Hematopoietic multipotent progenitor cell treated with erythropoietin and hydrocortisone succinate and interleukin-3 and kit ligand, for 17 days (in vitro differentiated cells): ENCODE measurements at regions not wholly inside any gene's neighbourhood (a gene's known extent, or its start where the extent isn't known, plus 50 kb on each side); places are given as distances from the start of the nearest gene placed in this dataset.
"Not testable (repeated sequence)": the region's sequence is repeated elsewhere in the genome, so short reads cannot be mapped to it uniquely, and the experiment has no call there.

Experiments used
- DNase-seq: peaks from one replicate; pipeline ENCODE4 v3.0.0-alpha.2; 2015; ENCODE audit warnings: low spot score

DNA sequence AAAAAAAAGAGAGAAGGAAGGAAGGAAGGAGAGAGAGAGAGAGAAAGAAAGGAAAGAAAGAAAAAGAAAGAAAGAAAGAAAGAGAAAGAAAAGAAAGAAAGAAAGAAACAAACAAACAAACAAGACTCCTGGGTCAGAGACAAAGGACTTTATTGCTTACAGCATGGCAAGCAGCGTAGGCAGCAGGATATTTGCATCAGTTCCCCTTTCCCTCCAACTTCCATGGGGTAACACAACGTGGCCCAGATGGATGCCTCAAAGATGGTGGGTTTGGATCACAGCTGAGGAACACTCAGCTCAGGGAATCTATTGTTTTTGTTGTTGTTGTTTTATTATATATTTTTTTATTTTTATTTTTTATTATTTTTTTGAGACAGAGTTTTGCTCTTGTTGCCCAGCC lies 128.5 kb upstream of the VKORC1L1 start:
- DNase-seq: no peak

DNA sequence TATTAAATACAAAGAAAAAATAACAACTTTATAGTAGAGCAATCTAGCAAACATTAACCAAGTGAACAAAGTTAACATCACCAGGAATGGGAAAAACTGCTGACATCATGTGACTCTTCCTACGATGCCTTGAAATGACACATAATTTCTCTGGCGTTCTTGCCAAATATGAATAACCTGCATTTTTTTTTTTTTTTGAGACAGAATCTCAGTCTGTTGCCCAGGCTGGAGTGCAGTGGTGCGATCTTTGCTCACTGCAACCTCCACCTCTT lies 126.5 kb upstream of the VKORC1L1 start:
- DNase-seq: no peak

DNA sequence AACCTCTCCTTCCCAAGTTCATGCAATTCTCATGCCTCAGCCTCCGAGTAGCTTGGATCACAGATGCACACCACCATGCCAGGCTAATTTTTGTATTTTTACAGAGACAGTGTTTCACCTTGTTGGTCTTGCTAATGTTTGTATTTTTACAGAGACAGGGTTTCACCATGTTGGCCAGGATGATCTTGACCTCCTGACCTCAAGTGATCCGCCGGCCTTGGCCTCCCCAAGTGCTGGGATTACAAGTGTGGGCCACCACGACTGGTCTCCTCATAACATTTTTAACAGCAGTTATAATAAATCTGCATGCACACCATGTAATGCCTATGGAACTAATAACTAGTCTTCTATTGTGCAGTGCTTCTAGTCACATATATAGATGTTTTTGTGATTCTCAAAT lies 123.8 kb upstream of the VKORC1L1 start:
- no peak for DNase-seq

DNA sequence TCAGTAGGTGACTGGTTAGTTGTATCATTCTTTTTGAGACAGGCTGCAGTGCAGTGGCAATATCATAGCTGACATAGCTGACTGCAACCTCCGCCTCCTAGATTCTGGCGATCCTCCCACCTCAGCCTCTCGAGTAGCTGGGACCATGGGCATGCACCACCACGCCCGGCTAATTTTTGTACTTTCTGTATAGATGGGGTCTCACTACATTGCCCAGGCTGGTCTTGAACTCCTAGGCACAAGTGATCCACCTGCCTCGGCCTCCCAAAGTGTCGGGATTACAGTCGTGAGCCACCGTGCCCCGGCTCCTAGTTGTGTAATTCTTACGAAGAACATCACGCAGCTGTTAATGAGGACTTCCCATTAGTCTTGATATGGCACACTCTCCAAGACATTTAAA lies 123.4 kb upstream of the VKORC1L1 start:
- no peak for DNase-seq

DNA sequence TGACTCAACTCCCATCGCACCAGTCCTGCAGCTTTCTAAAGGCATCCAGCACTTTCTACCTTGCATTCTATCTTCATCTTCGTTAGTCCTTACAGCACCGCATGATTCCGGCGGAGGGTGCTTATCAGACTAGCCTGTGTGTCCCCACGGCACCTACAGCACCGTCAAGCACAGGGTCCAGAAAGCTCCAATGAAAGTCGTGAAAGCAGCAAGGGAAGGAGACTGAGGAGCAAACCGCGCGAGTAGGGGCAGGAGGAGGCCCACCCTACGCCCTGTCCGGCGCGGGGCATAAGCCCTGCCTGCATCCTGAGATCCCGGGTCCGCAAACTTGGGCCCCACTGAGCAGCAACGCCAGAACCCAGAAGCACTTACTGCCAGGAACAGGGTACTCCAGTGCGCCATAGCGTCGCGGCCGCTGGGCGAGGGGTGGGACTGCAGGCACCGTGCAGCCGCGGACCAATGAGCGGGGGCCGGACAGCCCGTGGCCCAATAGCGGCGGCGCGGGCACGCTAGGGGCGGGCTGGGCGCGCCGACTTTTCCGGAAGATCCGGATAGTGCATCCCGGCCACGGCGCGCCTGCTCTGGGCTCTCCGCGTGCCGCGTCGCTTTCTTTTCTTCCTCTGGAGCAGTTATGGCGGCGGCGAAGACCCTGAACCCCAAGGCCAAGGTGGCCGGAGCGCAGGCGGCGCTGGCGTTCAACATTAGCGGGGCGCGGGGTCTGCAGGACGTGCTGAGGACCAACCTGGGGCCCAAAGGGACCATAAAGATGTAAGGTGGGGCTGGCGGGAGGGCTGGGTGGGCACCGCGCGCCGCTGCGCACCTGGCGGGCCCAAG lies 122.1 kb upstream of the VKORC1L1 start:
- peak; percentile 85 for DNase-seq

DNA sequence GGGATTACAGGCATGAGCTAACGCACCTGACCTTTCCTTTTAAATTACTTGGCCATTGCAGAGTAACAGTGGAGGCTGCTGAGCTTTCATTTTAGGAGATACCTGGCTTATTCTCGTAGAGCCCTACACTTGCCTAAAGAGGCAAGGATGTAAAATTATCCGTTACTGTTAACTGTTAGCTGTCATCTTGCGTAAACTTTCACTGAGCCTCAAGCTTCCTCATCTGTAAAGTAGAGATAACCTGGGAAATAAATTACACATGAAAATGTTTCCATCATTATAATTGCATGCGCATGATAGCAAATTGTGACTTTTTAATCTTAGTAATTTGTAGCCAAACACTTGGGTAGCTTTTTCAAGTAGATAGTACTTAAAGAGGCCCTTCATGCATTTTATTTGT lies 118.8 kb upstream of the VKORC1L1 start:
- peak; percentile 41 for DNase-seq

DNA sequence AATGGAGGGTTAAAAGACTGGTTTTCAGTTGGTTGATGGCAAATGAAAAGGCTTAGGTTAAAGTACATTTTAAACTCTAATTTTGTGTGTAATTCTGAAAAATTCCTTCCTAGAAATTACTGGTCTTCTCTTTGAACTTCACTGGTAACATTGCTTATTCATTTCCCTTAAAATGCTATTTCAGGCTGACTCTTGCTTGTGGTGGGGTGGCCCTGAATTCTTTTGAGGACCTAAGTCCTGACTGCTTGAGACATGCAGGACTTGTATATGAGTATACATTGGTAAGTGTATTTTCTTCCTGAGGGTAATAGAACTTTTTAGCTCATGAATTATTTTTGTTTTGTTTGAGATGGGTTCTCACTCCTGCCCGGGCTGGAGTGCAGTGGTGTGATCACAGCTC lies 113.9 kb upstream of the VKORC1L1 start:
- DNase-seq: not testable (repeated sequence)

DNA sequence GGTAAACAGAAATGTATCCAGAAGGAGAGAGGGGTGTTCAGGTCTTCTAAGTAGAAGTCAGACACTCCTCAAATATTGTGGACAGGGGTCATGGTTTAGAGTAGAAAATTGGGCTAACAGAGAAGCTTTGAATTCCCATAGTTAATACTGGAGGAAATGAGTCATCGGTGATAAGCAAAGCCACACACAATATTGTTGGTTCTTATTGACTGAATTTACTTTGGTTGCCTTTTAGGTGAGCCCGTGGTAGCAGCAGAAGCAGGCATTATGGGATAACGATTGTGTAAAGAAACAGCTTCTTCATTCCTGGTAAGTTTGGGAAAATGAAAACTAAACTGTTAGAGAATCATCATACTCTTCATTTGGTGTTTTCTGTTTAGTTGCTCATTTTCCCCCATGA lies 110.2 kb upstream of the VKORC1L1 start:
- not testable (repeated sequence) for DNase-seq

DNA sequence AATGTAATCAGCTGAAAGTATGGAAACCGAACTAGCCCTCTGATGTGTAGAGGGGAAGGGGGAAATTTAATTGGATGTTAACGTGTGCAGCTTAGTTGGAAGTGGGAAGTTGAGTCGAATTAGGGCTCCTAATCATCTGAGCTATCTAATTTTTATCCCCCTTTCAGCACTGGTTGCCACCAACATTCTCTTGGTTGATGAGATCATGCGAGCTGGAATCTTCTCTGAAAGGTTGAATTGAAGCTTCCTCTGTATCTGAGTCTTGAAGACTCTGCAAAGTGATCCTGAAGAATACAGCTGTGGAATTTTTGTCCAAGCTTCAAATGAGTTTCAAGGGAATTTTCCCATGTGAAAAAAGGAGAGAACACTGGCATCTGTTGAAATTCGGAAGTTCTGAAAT lies 109.8 kb upstream of the VKORC1L1 start:
- DNase-seq: not testable (repeated sequence)

DNA sequence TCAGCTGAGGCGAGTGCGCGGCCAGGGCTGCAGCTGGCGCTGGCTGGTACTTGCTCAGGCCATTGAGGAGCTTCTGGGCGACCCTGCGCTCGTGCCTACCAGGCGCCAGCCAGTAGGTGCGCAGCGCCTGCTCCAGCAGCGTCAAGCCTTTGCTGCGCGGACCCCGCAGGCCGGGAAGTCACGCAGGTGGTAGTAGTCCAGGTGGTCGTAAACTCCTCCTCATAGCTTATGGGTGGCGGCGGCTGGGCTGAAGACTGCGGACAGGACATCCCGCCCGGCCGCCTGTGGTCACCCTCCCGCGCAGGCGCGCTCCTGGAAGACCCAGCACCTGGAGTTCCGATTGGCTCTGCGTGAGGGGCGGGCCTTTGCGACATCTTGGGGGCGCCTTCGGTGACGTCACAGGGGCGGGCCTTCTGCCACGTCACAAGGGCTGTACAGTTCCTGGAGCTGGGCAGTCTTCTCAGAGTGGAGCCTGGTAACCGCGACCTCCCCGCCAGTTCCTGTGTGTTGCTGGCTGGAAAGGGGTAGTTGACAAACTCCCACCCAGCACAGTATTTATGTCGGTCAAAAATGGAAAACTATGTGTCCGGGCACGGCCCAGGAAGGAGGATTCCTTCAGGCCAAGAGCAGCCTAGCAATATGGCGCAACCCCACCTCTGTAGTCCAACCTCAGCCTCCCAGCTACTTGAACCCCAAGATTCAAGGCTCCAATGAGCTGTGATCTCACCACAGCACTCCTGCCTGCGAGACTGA lies 102.2 kb upstream of the VKORC1L1 start:
- peak; percentile 94 for DNase-seq

DNA sequence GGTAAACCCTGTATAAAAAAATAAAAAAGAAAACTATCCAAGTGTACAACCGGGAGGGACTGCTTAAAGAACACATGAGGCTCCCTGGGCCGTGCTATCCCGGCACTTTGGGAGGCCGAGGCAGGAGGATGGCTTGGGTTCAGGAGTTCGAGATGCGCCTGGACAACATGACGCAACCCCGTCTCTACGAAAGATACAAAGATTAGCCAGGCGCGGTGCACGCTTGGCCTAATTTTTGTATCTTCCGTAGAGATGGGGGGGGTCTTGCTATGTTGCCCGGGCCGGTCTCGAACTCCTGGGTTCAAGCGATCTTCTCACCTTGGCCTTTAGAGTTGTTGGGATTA lies 101.7 kb upstream of the VKORC1L1 start:
- DNase-seq: not testable (repeated sequence)

DNA sequence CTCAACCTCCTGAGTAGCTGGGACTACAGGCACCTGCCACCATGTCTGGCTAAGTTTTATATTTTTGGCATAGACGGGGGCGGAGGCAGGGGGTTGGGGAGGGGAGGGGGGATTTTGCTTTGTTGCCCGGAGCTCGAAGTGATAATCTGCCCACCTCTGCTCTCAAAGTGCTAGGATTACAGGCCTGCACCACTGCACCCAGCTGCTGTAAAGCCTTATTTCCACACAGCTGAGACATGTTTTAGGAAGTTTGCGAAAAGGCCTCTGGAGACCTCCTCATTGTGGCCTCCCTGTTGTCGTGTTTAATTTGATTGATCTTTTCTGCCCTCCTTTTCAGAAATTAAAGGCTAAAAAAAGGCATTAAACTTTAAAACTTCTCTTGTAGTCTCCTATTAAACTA lies 96.2 kb upstream of the VKORC1L1 start:
- DNase-seq: not testable (repeated sequence)

DNA sequence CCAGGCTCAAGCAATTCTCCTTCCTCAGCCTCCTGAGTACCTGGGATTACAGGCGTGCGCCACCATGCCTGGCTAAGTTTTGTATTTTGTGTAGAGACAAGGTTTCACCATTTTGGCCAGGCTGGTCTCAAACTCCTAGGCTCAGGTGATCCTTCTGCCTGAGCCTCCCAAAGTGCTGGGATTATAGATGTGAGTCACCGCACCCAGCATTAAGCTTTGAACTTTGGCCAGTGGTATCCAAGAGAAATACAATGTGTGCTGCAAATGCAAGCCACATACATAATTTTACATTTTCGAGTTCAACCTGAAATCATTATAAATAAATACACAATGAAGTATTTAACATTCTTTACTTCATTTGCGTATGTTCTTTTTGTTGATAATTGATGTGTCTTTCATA lies 82.9 kb upstream of the VKORC1L1 start:
- DNase-seq: not testable (repeated sequence)

DNA sequence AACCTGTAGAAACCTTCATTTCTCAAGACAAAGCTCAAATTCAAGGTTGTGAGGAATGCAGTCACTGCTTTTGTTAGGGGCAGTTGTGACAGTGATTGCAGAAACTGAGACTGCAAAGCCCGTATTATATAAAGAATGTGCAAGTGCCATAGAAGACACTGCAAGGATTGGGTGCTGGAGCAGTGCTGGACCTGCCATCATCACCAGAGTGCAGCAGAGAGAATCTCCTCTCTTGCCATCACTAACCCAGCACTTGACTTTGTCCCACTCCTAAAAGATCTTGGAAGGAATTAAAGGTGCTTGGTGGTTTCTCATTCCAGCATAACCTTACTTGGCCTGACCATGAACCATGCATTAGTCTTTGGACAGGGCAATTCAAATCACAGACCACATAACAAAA lies 81.1 kb upstream of the VKORC1L1 start:
- DNase-seq: not testable (repeated sequence)

DNA sequence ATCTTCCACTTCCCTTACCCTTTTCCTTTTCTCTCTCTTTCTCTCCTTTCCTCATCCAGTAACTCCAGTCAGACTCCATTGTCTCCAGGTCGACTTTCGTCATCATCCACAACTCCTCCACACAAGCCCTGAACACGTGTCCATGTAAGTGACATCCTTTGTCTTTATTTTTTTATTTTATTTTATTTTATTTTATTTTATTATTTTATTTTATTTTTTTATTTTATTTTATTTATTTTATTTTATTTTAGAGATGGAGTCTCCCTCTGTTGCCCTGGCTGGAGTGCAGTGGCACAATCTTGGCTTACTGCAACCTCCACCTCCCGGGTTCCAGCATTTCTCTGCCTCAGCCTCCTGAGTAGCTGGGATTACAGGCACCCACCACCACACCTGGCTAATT lies 80.1 kb upstream of the VKORC1L1 start:
- DNase-seq: not testable (repeated sequence)

DNA sequence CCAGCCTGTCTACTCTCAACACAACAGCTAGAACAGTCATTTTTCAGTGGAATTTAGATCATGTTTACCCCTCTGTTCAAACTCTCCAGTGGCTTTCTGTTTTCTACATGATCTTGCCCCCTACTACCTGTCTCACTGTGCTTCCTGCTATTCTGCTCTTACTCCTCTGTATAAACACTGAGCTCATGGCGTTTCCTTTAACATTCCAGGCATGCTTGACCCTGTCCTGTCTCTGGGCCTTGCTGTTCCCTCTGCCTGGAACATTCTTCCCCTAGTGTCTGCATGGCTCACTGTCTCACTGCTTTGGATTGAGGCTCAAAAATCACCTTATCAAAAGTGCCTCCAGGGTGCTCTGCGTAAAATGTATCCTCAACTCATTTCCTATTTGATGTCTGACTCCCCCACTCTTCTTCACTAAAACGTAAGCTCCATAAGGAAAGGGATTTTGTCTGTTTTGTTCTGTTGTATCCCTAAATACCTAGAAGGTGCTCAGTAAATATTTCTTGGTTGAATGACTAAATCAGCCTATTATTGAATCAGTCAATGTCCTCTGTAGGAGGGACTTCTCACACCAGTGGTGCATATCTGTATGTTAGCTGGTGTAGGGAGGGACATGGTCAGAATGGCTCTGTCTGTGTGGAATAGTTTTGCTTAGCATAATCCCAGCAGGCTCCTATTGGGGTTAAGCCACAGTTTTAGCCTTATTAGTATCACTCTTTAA lies 78.0 kb upstream of the VKORC1L1 start:
- DNase-seq: not testable (repeated sequence)

DNA sequence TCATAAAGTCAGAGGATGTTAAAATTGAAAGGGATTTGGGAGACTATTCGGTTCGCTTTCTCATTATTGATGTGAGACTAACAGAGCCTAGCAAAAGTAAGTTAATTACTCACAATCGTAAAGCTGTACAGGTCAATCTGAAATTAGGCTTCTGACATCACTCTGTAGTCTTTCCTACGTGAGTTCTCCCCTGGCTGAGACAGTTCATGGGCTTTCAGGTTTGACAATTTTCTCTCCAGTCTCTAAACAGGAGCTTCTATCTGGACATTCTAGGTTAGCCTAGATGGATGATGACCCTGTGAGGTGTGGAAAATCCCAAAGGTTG lies 77.5 kb upstream of the VKORC1L1 start:
- not testable (repeated sequence) for DNase-seq

DNA sequence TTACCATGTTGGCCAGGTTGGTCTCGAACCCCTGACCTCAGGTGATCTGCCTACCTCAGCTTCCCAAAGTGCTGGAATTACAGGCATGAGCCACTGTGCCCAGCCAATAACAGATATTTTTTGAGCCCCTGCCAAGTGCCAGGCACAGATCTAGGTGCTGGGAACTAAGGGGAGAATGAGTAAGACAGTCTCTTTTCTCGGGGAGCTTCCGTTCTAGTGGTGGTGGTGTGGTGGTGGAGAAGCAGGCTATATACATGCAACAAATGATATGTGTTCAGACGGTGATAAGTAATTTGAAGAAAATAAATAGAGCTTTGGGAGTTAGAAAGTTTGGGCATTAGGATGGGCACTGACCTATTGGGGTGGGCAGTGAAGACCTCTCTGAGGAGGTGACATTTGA lies 76.7 kb upstream of the VKORC1L1 start:
- no peak for DNase-seq

DNA sequence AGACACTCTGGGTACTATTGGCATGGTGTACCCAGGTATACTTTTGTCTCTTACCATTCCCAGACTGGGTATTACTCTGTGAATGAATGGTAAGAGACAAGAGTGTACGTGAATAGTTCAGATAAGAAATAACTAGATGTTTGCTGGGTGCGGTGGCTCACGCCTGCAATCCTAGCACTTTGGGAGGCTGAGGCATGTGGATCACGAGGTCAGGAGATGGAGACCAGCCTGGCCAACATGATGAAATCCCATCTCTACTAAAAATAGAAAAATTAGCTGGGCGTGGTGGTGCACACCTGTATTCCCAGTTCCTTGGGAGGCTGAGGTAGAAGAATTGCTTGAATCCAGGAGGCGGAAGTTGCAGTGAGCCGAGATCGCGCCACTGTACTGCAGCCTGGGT lies 75.8 kb upstream of the VKORC1L1 start:
- DNase-seq: not testable (repeated sequence)

DNA sequence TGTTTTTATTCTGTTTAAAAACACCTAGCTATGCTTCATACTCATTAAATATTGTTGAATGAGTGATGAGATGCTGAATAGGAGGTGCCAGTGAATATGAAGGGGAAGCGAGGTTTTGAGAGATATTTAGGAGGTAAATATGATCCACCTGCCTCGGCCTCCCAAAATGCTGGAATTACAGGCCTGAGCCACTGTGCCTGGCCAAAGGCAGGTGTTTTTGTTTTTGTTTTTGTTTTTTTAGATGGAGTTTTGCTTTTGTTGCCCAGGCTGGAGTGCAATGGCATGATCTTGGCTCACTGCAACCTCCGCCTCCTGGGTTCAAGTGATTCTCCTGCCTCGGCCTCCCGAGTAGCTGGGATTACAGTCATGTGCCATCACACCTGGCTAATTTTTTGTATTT lies 75.3 kb upstream of the VKORC1L1 start:
- not testable (repeated sequence) for DNase-seq

DNA sequence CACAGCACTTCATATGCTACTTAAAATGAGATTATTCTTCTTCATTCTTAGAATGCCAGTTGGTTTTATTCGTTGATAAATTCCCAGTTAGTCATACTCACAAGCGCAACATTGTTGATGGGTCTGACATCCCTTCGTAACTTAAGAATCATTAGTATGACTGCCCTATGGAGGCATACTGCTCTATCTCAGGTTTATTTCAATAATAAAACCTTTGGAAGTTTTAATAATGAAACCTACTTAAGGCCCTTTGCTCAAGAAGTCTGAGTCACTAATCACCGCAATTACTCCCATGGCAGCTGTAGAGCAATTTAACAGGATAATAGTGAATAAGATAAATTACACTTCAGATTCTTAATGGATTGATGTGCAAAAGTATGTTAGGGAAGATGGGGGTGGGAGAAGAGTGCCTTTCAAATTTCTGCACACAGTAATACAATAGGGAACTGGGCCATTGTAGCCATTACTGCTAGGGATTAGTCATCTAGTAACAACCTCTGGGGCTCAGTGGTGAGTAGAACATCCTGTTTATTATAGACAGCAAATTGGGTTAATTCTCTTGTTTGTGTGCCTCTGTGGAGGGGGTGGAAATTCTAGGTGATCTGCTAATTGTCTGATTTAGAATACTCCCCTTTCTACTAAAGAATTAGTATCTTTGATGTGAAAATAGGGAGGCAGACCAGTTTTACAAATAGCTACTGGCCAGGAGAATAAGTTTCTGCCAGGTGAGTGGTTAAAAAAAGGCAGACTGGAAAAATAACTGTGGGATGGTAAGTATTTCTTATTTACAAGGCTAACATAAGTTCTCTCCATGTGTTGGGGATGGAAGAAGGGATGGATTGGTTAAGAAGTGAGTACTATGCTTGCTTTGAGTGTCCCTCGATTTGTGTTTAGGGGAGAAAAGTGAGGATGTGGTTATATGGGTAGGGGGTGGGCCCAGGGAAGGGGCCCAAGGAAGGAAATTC lies 74.5 kb upstream of the VKORC1L1 start:
- DNase-seq: no peak

DNA sequence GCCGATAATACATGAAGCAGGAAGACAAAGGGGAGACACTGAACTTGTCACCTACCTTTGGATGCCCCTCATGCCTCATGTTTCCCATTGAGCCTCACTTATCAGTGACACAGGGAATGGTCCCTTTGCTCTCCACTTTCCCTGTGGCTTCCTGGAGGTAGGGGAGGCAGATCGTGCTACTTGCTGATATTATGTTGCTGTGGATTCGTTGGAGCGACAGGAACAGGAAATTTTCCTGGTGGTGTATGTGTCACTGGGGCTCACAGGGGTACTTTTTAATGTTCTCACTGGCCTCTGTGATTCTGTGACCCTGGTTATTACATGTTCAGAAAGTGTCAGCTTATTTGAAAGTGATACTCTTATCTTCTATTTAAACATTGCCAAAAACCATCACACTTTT lies 72.7 kb upstream of the VKORC1L1 start:
- DNase-seq: not testable (repeated sequence)
